WERI-Rb-1 (cell line): ENCODE measurements at regions not wholly inside any gene's neighbourhood (a gene's known extent, or its start where the extent isn't known, plus 50 kb on each side); places are given as distances from the start of the nearest gene placed in this dataset.

Source experiments
- DNase-seq: peaks from one replicate; pipeline ENCODE4 v3.0.0-alpha.2; 2020
- H3K27ac ChIP-seq: fragments of 250-450 bp; sonication (Bioruptor Pico); 2 replicates; pipeline ENCODE4 v1.5.1; 2020; ENCODE audit warnings: mild to moderate bottlenecking, moderate library complexity
- H3K27me3 ChIP-seq: fragments of 250-450 bp; sonication (Bioruptor Pico); 2 replicates; pipeline ENCODE4 v1.5.1; 2021; ENCODE audit warnings: mild to moderate bottlenecking, low read depth, moderate library complexity; ENCODE audit not compliant: insufficient read depth, severe bottlenecking
- H3K36me3 ChIP-seq: fragments of 250-450 bp; sonication (Bioruptor Pico); 2 replicates; pipeline ENCODE4 v1.5.1; 2020; ENCODE audit warnings: mild to moderate bottlenecking, moderate library complexity
- H3K4me3 ChIP-seq: 2 replicates; pipeline ENCODE4 v1.5.1; 2011; ENCODE audit warnings: low read depth, mild to moderate bottlenecking, control low read depth, low read length
- H3K9me3 ChIP-seq: fragments of 250-450 bp; sonication (Bioruptor Pico); 2 replicates; pipeline ENCODE4 v1.5.1; 2021; ENCODE audit warnings: mild to moderate bottlenecking, moderate library complexity; ENCODE audit not compliant: severe bottlenecking
- TF ChIP-seq, protein P1 (sequence below): IDR thresholded peaks from 2 replicates; pipeline ENCODE4 v1.5.1; 2011; ENCODE audit warnings: low read depth, mild to moderate bottlenecking, control low read depth, inconsistent platforms, low read length

DNA sequence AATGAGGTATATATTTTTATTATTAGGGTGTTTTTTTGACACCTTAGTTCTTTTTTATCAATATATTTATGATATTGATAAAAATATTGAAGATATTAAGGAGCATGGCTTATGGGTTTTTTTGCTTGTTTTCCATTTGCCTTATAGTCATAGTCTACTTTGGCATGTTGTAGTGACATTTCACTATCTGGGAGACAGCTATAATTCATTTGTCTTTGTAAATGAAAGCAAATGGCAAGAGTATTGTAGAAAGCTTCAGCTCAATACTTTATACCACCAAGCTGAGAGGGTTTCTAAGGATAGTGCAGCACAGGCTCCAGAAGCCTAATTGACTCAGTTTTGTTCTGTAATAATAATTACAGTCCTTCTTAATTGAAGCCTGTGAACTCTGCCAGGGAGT is 1182.3 kb downstream of the EFNA5 start:
- TF ChIP-seq, protein P1, sequence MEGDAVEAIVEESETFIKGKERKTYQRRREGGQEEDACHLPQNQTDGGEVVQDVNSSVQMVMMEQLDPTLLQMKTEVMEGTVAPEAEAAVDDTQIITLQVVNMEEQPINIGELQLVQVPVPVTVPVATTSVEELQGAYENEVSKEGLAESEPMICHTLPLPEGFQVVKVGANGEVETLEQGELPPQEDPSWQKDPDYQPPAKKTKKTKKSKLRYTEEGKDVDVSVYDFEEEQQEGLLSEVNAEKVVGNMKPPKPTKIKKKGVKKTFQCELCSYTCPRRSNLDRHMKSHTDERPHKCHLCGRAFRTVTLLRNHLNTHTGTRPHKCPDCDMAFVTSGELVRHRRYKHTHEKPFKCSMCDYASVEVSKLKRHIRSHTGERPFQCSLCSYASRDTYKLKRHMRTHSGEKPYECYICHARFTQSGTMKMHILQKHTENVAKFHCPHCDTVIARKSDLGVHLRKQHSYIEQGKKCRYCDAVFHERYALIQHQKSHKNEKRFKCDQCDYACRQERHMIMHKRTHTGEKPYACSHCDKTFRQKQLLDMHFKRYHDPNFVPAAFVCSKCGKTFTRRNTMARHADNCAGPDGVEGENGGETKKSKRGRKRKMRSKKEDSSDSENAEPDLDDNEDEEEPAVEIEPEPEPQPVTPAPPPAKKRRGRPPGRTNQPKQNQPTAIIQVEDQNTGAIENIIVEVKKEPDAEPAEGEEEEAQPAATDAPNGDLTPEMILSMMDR, result no peak
- H3K9me3 ChIP-seq, result no peaks in the 10 kb centered on the region
- no peaks in the 10 kb centered on the region for H3K27me3 ChIP-seq
- H3K27ac ChIP-seq, result no peak overlapping the region
- H3K4me3 ChIP-seq, result no peak overlapping the region
- no peak for DNase-seq
- no peaks in the 10 kb centered on the region for H3K36me3 ChIP-seq

DNA sequence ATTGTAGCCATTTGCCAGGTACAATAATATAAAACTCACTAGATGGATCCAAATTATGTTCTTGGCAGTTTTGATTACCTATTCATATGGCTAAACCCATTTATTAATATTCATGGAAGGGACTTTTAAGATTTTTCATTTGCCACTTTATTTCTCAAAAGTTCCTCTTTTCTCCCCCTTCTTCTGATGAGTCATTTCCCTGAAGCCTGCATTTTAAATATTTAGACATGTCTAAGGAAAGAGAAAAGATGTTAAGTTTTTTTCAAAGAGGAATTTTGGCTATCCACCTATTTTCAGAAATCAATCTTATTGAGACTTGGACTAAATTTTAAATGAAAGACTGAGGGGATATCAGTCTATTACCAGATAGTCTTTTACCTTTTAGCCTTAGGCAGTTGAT is 1189.4 kb downstream of the EFNA5 start:
- H3K27ac ChIP-seq, result no peak overlapping the region
- no peaks in the 10 kb centered on the region for H3K36me3 ChIP-seq
- H3K9me3 ChIP-seq, result no peaks in the 10 kb centered on the region
- TF ChIP-seq, protein P1, result no peak
- no peak for DNase-seq
- H3K27me3 ChIP-seq, result no peaks in the 10 kb centered on the region
- H3K4me3 ChIP-seq, result no peak overlapping the region

DNA sequence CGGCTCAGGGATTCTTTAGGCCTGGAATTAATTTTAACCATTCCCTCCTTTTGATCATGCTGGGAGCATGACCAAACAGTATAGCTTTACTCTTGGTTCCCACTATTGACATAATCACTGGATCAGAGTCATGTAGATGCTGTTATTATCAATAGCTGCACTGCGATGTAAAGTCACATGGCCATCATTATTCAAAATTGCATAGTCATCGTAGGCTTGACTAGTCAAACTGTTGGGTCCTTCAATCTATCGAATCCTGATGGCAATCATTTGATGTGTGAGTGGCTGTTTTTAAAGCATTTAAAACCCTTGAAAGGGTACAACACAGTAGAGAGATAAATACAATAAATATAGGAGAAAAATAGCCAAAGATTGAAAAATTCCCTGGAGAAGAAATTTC is 1194.1 kb downstream of the EFNA5 start:
- Histone ChIP-seq H3K27me3 (no peaks in the 10 kb centered on the region), H3K4me3 (no peak overlapping the region), H3K27ac (no peak overlapping the region), H3K36me3 (no peaks in the 10 kb centered on the region), H3K9me3 (no peaks in the 10 kb centered on the region)
- DNase-seq, result no peak
- TF ChIP-seq, protein P1, result no peak

DNA sequence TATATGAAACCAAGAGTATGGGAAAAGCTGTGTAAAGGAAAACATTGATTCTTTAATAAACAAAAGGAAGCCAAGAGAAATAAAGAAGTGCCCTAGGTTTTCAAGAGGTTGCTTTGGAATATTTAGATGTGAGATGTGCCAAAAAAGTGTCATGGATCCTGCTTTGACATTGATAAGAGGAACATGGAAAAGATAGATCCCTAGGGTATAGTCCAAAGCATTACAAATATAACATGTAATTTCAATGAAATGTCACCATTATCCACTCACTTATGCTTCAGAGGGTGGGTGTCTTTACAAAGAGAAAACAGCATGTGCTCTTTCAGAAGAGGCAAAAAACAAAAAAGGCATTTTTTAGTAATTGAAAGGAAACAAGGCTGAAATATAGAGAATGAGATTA is 1196.7 kb downstream of the EFNA5 start:
- no peaks in the 10 kb centered on the region for H3K27me3 ChIP-seq
- DNase-seq, result no peak
- TF ChIP-seq, protein P1, result no peak

DNA sequence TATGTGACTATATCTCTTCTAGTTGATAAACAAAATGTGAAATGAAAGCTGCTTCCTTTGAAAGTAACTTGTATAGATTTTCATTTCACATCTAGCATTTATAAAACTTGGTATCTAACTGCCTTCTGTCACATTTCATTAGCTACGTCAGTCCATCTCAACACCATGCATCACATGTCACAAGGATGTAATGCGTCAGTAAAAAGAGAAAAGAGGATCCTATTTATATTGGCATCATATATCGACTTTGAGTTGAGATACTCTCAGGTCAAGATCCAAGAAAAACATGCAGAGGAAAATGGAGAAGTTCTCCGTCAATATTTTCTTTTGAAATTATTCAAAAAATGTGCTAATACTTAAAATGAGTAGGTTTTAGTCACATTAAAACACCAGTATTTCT is 1211.2 kb downstream of the EFNA5 start:
- DNase-seq, result no peak
- no peaks in the 10 kb centered on the region for H3K36me3 ChIP-seq
- H3K9me3 ChIP-seq, result no peaks in the 10 kb centered on the region
- TF ChIP-seq, protein P1, result no peak
- no peak overlapping the region for H3K4me3 ChIP-seq
- H3K27me3 ChIP-seq, result no peaks in the 10 kb centered on the region
- no peak overlapping the region for H3K27ac ChIP-seq

More for the DNA sequence above, 1196.7 kb downstream of the EFNA5 start:
- Histone ChIP-seq H3K4me3 (no peak overlapping the region), H3K27ac (no peak overlapping the region), H3K36me3 (no peaks in the 10 kb centered on the region), H3K9me3 (no peaks in the 10 kb centered on the region)

DNA sequence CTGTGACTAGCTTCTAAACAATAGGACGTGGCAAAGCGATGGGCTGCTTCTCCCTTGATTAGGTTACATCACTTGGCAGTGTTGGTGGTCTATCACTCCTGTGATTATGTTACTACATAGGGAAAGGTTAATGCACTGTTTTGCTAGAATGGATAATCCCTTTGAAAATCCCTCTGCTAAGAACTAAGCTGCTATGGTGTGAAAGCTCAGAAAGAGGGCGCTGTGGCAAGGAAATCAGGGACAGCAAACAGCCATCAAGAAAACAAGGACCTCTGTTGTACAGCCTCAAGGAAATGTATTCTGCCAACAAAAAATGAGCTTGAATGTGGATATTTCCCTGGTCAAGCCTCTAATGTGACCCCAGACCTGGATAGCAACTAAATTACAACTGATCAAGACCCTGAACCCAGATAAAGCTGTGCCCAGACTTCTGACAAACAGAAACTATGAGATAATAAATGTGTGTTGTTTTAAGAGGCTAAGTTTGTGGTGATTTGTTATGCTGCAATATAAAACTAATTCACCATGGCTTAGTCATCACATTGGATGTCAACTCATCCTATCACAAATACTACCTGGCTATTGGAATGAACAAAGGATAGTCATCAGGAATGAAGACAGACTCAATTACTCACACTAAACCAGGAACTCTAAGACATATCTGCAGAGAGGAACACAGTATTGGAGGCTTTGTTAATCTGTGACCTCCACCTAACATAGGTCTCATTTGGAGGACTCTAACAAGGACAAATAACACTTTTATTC is 1215.9 kb downstream of the EFNA5 start:
- Histone ChIP-seq H3K27ac (no peak overlapping the region), H3K27me3 (no peaks in the 10 kb centered on the region), H3K9me3 (no peaks in the 10 kb centered on the region), H3K4me3 (no peak overlapping the region), H3K36me3 (no peaks in the 10 kb centered on the region)
- peak; percentile 61 for DNase-seq
- TF ChIP-seq, protein P1, result peak; percentile 67; the same call in 1 of the 2 replicates
